Activated CD8-positive, alpha-beta T cell treated with anti-CD3 and anti-CD28 coated beads for 36 hours (primary cell): ENCODE measurements at regions not wholly inside any gene's neighbourhood (a gene's known extent, or its start where the extent isn't known, plus 50 kb on each side); places are given as distances from the start of the nearest gene placed in this dataset.

Experiments
- ATAC-seq: fragments of 200-7000 bp; cut with Tn5 transposase; one replicate; pipeline ENCODE4 v1.10.0; 2021; ENCODE audit warnings: mild to moderate bottlenecking, moderate library complexity
- CTCF ChIA-PET: fragments of 350-600 bp; sonication (Branson Sonifier 250); formaldehyde crosslinking; loops from one replicate; lab custom pipeline; 2021; ENCODE audit warnings: antibody characterized with exemption; lab: Charles Lee
- POLR2A ChIA-PET: fragments of 350-600 bp; sonication (Branson Sonifier 250); formaldehyde crosslinking; loops from one replicate; lab custom pipeline; 2021; ENCODE audit warnings: antibody characterized with exemption; lab: Charles Lee
- DNase-seq: peaks from one replicate; pipeline ENCODE4 v3.0.0-alpha.2; 2020
- H3K27ac Mint-ChIP-seq: one replicate; pipeline ENCODE4 v1.8.0; 2021; ENCODE audit warnings: mild to moderate bottlenecking, mixed read lengths
- H3K27me3 Mint-ChIP-seq: one replicate; pipeline ENCODE4 v1.8.0; 2021; ENCODE audit warnings: mixed read lengths
- H3K36me3 Mint-ChIP-seq: one replicate; pipeline ENCODE4 v1.8.0; 2021; ENCODE audit warnings: low read depth, mixed read lengths
- H3K4me1 Mint-ChIP-seq: one replicate; pipeline ENCODE4 v1.8.0; 2021; ENCODE audit warnings: low read depth, mixed read lengths
- H3K4me3 Mint-ChIP-seq: one replicate; pipeline ENCODE4 v1.8.0; 2021; ENCODE audit warnings: mild to moderate bottlenecking, moderate library complexity, mixed read lengths
- H3K9me3 Mint-ChIP-seq: one replicate; pipeline ENCODE4 v1.8.0; 2021; ENCODE audit warnings: mixed read lengths
- intact Hi-C: fragments of 100-400 bp; cut with micrococcal nuclease; formaldehyde crosslinking; loops from one replicate; pipeline ENCODE4 v1.10.0; 2022
- TF ChIP-seq, protein P1 (sequence below): fragments of 200-600 bp; IDR thresholded peaks from one replicate; pipeline ENCODE4 v1.8.0; 2022; ENCODE audit warnings: antibody characterized with exemption, mild to moderate bottlenecking

DNA sequence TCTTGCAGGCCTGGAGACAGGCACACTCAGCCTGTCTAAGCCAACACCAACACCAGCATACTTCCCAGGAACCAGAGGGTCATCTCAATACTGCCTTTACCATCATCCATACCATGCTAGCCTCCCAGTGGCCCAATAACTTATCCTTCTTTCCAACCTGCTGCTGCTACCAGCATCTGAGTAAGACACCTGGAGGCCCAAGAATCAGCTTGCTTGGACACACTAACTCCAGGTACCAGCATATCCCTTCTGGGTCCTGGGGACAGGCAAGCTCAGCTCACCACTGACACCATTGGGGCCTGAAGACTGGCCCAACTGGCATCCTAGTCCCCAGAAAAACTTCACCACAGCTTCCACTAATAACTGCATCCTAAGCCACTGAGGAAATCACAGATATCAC is 205.3 kb downstream of the CD109 start:
- ATAC-seq (no peak), DNase-seq (no peak)
- no peaks in the 10 kb centered on the region for H3K4me1 Mint-ChIP-seq
- H3K36me3 Mint-ChIP-seq: no peaks in the 10 kb centered on the region
- ChIA-PET CTCF (interaction anchor here (1.3 kb wide), 1 partner anchor 40 kb away, joined by 3 read pairs; no protein-coding TSS in a partner anchor), POLR2A (no interaction called here)
- no peak overlapping the region for H3K4me3 Mint-ChIP-seq
- H3K9me3 Mint-ChIP-seq: peaks cover 17% of the 10 kb centered on the region
- intact Hi-C loops: no loop called here
- TF ChIP-seq, protein P1, sequence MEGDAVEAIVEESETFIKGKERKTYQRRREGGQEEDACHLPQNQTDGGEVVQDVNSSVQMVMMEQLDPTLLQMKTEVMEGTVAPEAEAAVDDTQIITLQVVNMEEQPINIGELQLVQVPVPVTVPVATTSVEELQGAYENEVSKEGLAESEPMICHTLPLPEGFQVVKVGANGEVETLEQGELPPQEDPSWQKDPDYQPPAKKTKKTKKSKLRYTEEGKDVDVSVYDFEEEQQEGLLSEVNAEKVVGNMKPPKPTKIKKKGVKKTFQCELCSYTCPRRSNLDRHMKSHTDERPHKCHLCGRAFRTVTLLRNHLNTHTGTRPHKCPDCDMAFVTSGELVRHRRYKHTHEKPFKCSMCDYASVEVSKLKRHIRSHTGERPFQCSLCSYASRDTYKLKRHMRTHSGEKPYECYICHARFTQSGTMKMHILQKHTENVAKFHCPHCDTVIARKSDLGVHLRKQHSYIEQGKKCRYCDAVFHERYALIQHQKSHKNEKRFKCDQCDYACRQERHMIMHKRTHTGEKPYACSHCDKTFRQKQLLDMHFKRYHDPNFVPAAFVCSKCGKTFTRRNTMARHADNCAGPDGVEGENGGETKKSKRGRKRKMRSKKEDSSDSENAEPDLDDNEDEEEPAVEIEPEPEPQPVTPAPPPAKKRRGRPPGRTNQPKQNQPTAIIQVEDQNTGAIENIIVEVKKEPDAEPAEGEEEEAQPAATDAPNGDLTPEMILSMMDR: no peak
- no peak overlapping the region for H3K27ac Mint-ChIP-seq
- H3K27me3 Mint-ChIP-seq: peaks cover 2% of the 10 kb centered on the region

DNA sequence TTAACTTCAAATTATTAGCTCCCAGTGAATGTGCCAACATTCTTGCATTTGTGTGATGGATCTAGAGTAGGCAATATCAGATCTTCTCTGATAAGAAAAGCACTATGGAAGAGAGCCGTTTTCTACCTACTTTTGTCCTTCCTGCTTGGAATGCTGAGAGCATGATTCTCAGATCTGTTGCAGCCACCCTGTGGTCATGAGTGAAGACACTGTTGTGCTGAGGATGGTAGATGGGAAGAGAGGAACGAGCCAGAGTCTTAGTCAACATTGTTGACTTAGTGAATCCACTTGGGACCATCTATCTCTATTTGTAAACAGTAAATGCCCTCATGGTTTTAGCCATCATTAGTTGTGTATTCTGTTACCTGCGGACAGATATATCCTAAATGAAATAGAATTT is 202.6 kb downstream of the CD109 start:
- no peak for ATAC-seq
- POLR2A ChIA-PET: no interaction called here
- H3K36me3 Mint-ChIP-seq: no peaks in the 10 kb centered on the region

DNA sequence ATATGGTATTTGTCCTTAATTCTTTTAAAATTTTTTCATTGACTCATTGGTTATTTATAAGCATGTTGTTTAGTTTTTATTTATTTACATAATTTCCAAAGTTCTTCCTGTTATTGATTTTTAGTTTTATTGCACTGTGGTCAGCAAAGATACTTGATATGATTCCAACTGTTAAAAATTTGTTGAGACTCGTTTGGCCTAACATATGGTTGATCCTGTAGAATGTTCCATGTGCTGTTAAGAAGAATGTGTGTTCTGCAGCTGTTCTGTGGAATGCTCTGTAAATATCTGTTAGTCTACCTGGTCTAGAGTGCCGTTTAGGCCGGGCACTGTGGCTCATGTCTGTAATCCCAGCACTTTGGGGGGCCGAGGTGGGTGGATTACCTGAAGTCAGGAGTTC is 197.7 kb downstream of the CD109 start:
- POLR2A ChIA-PET: no interaction called here
- Mint-ChIP-seq H3K9me3 (no peaks in the 10 kb centered on the region), H3K4me1 (no peaks in the 10 kb centered on the region), H3K36me3 (no peaks in the 10 kb centered on the region), H3K4me3 (no peak overlapping the region), H3K27me3 (peaks cover 1% of the 10 kb centered on the region), H3K27ac (no peak overlapping the region)
- TF ChIP-seq, protein P1: no peak
- intact Hi-C loops: loop anchor here (1.0 kb wide), 1 partner anchor 12 kb away; no protein-coding TSS in a partner anchor
- ATAC-seq (no peak), DNase-seq (no peak)
- CTCF ChIA-PET: no interaction called here

More for the DNA sequence above, 202.6 kb downstream of the CD109 start:
- Mint-ChIP-seq H3K4me1 (no peaks in the 10 kb centered on the region), H3K27ac (no peak overlapping the region), H3K27me3 (peaks cover 3% of the 10 kb centered on the region), H3K9me3 (peaks cover 15% of the 10 kb centered on the region), H3K4me3 (no peak overlapping the region)
- DNase-seq: no peak
- TF ChIP-seq, protein P1: no peak
- CTCF ChIA-PET: no interaction called here
- intact Hi-C loops: no loop called here

DNA sequence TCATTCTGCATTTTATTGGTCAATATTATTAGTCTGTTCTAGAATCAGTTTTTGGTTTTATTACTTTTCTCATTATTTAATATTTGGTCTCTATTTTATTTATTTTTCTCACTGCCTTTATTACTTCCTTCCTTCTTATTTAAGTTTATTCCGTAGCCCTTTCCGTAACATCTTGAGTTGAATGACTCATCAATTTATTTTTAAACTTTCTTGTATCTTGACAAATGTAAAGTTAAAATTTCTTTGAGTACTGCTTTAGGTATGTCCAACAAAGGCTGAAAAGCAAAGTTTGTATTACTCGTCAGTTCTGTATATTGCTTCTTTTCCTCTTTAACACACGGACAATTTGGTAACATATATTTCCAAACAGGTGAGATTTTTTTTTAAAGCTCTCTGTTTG is 192.0 kb downstream of the CD109 start:
- DNase-seq: no peak
- H3K36me3 Mint-ChIP-seq: no peaks in the 10 kb centered on the region
- H3K27ac Mint-ChIP-seq: no peak overlapping the region
- POLR2A ChIA-PET: no interaction called here
- CTCF ChIA-PET: no interaction called here
- intact Hi-C loops: no loop called here
- TF ChIP-seq, protein P1: no peak
- H3K27me3 Mint-ChIP-seq: no peaks in the 10 kb centered on the region
- no peak overlapping the region for H3K4me3 Mint-ChIP-seq
- peaks cover 9% of the 10 kb centered on the region for H3K4me1 Mint-ChIP-seq
- no peaks in the 10 kb centered on the region for H3K9me3 Mint-ChIP-seq
- ATAC-seq: no peak

DNA sequence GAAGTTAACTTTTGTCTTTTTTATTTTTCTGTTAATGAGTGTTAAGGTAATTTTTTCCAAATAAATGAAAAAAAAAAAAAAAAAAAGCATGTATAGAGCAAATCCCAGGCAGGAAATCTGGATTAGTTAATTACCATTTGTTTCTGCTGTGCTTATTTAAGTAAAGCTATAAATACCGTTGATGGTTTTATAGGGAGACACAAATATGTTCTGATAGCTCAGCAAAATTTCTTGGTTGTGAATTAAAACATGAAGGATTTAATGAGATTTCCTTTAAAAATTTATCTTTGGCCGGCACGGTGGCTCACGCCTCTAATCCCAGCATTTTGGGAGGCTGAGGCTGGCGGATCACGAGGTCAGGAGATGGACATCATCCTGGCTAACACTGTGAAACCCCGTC is 189.4 kb downstream of the CD109 start:
- intact Hi-C loops: no loop called here
- TF ChIP-seq, protein P1: no peak
- no peaks in the 10 kb centered on the region for H3K36me3 Mint-ChIP-seq
- ChIA-PET POLR2A (no interaction called here), CTCF (interaction anchor here (0.7 kb wide), 1 partner anchor 197 kb away, joined by 3 read pairs; no protein-coding TSS in a partner anchor)
- no peaks in the 10 kb centered on the region for H3K9me3 Mint-ChIP-seq
- H3K27ac Mint-ChIP-seq: no peak overlapping the region
- H3K27me3 Mint-ChIP-seq: no peaks in the 10 kb centered on the region
- H3K4me1 Mint-ChIP-seq: peaks cover 9% of the 10 kb centered on the region
- ATAC-seq (no peak), DNase-seq (no peak)
- H3K4me3 Mint-ChIP-seq: no peak overlapping the region
